Central memory CD4-positive, alpha-beta T cell (primary cell): ENCODE measurements at regions not wholly inside any gene's neighbourhood (a gene's known extent, or its start where the extent isn't known, plus 50 kb on each side); places are given as distances from the start of the nearest gene placed in this dataset.
"Not testable (repeated sequence)": the region's sequence is repeated elsewhere in the genome, so short reads cannot be mapped to it uniquely, and the experiment has no call there.

ENCODE experiments used
- DNase-seq: peaks from one replicate; pipeline ENCODE4 v3.0.0; 2022

DNA sequence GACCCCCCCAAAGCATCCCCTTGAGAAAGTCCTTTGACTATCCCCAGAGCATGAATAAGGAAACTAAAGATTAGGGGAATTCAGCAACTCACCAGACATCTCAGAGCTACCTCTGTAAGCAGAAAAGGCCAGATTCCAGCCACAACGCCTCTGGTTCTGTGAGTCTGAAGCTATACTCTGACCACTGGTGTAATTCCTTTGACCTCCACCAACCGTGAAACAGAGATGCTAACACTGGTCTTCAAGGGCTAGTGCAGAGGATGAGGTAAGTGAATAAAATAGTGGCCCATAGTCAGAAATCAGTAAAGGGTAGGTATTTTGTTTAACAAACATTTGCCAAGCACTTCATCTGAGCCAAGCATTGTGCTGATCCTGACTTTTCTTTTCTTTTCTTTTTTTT, 353.4 kb downstream of the NPIPA8 start:
- DNase-seq: no peak

- no peak for DNase-seq
Measured at GRCh38 chr16:17977260-17977659, 359.3 kb downstream of the NPIPA8 start.

GRCh38 chr16:17972460-17972943, 364.0 kb downstream of the NPIPA8 start:
- no peak for DNase-seq

- DNase-seq: no peak
Measured at GRCh38 chr16:17970816-17971331, 365.7 kb downstream of the NPIPA8 start.

DNA sequence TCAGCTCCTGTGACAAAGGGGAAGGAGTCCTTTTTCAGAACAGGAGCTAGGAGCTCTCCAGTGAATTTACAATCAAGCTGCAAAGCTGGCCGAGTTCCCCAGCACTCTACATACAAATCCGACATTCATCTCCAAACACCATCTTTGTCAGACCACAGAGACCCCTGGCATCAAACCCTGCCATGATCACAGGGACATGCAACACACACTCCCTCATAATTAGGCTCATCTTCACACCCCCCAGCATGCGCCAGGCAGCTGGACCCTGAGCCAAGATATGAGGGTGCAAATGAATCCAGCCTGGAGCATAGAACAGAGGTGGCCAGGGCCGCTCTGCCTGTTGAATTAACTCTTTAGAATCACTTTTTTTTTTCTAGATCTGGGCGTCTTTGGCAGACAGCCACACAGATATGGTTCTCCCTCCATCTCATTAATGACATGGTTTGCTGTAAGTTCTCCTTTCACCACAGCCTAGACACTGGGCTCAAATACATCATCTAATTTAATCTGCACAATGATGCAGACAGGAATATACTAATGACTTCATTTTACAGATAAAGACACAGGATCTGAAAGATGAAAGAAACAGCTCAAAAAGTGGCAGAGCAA, 366.3 kb downstream of the NPIPA8 start:
- no peak for DNase-seq

GRCh38 chr16:17965133-17965900, 371.2 kb downstream of the NPIPA8 start:
- DNase-seq: no peak

DNA sequence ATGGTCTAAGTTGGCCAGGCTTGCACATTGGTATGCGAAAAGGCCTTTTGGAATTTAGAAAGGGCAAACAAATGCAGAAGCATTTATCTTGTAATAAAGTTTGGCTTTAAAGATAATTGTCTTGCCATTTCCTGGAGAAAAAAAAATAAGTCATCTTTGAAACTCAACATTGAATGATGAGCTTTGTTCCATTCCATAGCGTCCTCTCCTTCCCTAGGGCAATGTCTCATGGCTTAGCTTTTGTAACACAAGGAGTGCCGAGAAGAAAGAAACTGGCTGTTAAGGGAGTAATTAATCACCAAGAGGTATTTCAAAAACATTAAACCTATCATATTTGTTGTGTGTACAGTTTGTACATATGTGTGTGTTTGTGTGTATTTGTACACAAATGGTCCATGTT, 372.3 kb downstream of the NPIPA8 start:
- no peak for DNase-seq

GRCh38 chr16:17963185-17963836, 373.2 kb downstream of the NPIPA8 start:
- DNase-seq: no peak

- no peak for DNase-seq
Measured at GRCh38 chr16:17962726-17963125, 373.8 kb downstream of the NPIPA8 start.

DNA sequence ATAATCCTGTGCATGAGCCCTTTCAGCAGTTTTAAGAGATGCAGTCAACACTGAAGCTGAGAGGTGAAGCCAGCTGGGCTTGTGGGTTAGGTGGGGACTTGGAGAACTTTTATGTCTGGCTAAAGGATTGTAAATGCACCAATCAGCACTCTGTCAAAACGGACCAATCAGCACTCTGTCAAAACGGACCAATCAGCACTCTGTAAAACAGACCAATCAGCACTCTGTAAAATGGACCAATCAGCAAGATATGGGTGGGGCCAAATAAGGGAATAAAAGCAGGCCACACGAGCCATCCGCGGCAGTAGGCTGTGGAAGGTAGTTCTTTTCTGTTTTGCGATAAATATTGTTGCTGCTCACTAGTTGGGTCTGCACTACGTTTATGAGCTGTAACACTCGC, 374.7 kb downstream of the NPIPA8 start:
- DNase-seq: not testable (repeated sequence)

GRCh38 chr16:17951378-17951777, 385.2 kb downstream of the NPIPA8 start:
- no peak for DNase-seq

DNA sequence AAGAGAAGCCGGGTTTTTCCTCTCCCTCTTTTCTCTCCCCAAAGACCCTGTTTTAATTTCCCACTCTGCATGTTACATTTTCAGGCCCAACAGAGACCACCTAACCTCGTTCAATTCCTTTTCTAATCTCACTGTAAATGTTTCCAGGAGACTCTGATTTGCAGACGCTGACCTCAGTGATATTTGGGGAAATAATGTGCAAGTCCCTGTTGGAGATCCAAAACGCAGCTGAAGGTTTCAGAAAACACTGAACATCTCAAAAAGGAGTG, 386.6 kb downstream of the NPIPA8 start:
- DNase-seq: no peak

DNA sequence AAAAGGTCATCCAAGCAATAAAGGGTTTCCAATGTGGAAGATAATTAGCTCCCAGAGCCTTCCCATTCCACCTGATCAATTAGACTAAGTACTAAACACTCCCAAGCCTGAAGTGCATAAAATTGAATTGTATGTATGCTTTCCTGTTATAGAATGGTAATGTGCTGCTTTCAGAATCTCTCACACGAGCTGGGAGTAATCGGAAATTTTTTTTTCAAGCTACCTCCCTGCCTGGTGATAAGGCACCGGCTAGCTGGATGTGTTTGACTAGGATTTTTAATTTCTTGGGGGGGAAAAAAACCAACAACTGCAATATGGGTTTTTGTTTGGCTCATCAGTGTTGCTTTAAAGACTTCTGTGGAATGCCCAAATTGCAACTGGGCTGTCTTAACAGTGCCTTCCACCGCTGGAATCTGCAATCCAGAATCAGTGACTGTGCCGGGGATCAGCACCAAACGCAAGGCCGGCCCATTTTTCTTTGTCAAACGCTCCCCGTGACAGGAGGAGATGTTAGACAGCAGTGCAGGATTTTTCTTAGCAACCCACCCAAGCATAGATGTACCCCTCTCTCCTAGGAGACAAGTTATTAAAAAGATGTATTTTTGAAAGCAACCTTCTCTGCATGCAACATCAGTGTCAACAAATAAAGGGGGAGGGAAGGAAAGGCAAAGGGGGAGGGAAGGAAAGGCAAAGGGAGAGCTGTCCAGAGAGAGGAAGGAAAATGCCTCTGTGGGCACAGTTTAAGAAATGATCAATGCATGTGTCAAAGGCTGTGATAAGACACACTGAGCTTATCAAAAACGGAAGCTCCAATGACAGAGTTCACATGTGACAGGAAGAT, 387.2 kb downstream of the NPIPA8 start:
- no peak for DNase-seq

- no peak for DNase-seq
Measured at GRCh38 chr16:17947637-17948036, 388.9 kb downstream of the NPIPA8 start.

- no peak for DNase-seq
Measured at GRCh38 chr16:17947165-17947564, 389.4 kb downstream of the NPIPA8 start.

- DNase-seq: no peak
Measured at GRCh38 chr16:17945080-17945601, 391.4 kb downstream of the NPIPA8 start.

DNA sequence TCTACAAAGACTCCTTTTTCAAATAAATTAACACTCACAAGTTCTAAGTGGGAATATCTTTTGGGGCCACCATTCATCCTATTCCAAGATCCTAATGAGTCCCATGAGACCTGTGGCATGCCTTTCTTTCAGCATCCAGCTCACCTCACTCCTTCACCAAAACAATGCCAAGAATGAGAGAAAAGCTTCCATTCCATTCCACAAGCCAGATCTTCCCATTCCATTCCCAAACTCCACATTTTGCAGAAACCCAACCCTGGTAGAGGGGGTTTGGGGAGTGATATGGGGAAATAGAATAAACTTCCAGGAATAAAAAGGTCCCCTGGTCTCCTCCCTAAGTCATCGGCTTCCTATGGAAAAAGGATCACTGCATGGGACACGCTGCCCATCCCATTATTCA, 392.2 kb downstream of the NPIPA8 start:
- no peak for DNase-seq

GRCh38 chr16:17942067-17942466, 394.5 kb downstream of the NPIPA8 start:
- no peak for DNase-seq

- no peak for DNase-seq
Measured at GRCh38 chr16:17940584-17941364, 395.8 kb downstream of the NPIPA8 start.

GRCh38 chr16:17939723-17940122, 396.8 kb downstream of the NPIPA8 start:
- DNase-seq: no peak

DNA sequence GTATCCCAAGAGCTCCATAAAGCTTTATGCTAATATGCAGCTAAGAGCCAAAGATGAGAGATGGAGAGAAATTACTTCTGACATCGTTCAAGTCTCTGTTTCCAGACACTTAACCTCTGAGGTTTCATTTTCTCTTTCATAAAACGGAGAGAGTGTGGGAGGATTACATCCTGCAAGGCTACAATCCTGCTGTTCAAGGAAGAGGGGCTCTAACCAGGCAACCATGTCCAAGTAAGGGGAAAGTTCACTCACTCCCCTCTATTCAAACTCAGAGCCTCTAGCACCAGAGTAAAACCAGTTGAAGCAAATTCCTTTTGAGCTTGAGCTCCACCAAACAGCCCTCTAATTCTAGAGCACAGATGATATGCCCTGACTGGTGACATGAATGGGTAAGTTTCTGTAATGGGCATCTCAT, 397.4 kb downstream of the NPIPA8 start:
- DNase-seq: no peak

GRCh38 chr16:17938546-17938945, 398.0 kb downstream of the NPIPA8 start:
- DNase-seq: no peak
